Hepatocyte (in vitro differentiated cells): ENCODE measurements at regions not wholly inside any gene's neighbourhood (a gene's known extent, or its start where the extent isn't known, plus 50 kb on each side); places are given as distances from the start of the nearest gene placed in this dataset.

Source experiments
- DNase-seq: peaks from one replicate; pipeline ENCODE4 v3.0.0-alpha.2; 2016; ENCODE audit warnings: low spot score
- H2AFZ ChIP-seq: fragments of 200-600 bp; sonication (generic); 2 replicates; pipeline ENCODE4 v1.6.0; 2016; ENCODE audit warnings: antibody characterized with exemption, mild to moderate bottlenecking
- H3K27ac ChIP-seq: fragments of 200-600 bp; sonication (generic); 2 replicates; pipeline ENCODE4 v1.5.1; 2016; ENCODE audit warnings: mild to moderate bottlenecking
- H3K27me3 ChIP-seq: fragments of 200-600 bp; sonication (generic); 2 replicates; pipeline ENCODE4 v1.6.1; 2016
- H3K36me3 ChIP-seq: fragments of 200-600 bp; sonication (generic); replicated peaks from 2 replicates; pipeline ENCODE4 v1.5.1; 2016; ENCODE audit warnings: low read depth; ENCODE audit not compliant: insufficient read depth
- H3K4me1 ChIP-seq: fragments of 200-600 bp; sonication (generic); 2 replicates; pipeline ENCODE4 v1.5.1; 2016; ENCODE audit warnings: mild to moderate bottlenecking, moderate library complexity; ENCODE audit not compliant: insufficient read depth
- H3K4me2 ChIP-seq: fragments of 200-600 bp; sonication (generic); 2 replicates; pipeline ENCODE4 v1.6.0; 2016
- H3K4me3 ChIP-seq: fragments of 200-600 bp; sonication (generic); 2 replicates; pipeline ENCODE4 v1.5.1; 2016; ENCODE audit warnings: mild to moderate bottlenecking
- H3K79me2 ChIP-seq: fragments of 200-600 bp; sonication (generic); 2 replicates; pipeline ENCODE4 v1.6.0; 2017; ENCODE audit warnings: mild to moderate bottlenecking
- H3K9me2 ChIP-seq: fragments of 200-600 bp; sonication (generic); replicated peaks from 2 replicates; pipeline ENCODE4 v1.6.0; 2017; ENCODE audit warnings: mild to moderate bottlenecking; ENCODE audit not compliant: insufficient read depth
- H3K9me3 ChIP-seq: fragments of 200-600 bp; sonication (generic); 2 replicates; pipeline ENCODE4 v1.5.1; 2016; ENCODE audit warnings: low read depth, mild to moderate bottlenecking
- H4K20me1 ChIP-seq: fragments of 200-600 bp; sonication (generic); 2 replicates; pipeline ENCODE4 v1.6.0; 2016; ENCODE audit warnings: mild to moderate bottlenecking; ENCODE audit not compliant: insufficient read depth, poor library complexity, severe bottlenecking
- CTCF ChIP-seq: fragments of 200-600 bp; sonication (generic); IDR thresholded peaks from 2 replicates; pipeline ENCODE4 v1.5.1; 2016; ENCODE audit warnings: antibody characterized with exemption, mild to moderate bottlenecking; ENCODE audit not compliant: poor library complexity
- EZH2 ChIP-seq: fragments of 200-600 bp; sonication (generic); IDR thresholded peaks from 2 replicates; pipeline ENCODE4 v1.6.1; 2016; ENCODE audit warnings: antibody characterized with exemption, mild to moderate bottlenecking, borderline replicate concordance
- EZH2phosphoT487 ChIP-seq: fragments of 200-600 bp; sonication (generic); IDR thresholded peaks from one replicate; pipeline ENCODE4 v1.6.1; 2018; ENCODE audit warnings: antibody characterized with exemption, mild to moderate bottlenecking, low read depth, moderate library complexity; ENCODE audit not compliant: unreplicated experiment, severe bottlenecking
- WGBS: methylation state at CpG from one replicate; pipeline ENCODE4 v1.1.6; 2016; ENCODE audit warnings: low lambda C conversion rate; ENCODE audit errors: missing lambda C conversion rate; 5-methylcytosine and 5-hydroxymethylcytosine counted together

- H3K4me1 ChIP-seq = peaks cover 4% of the 10 kb centered on the region
- no peak overlapping the region for H3K4me3 ChIP-seq
- TF ChIP-seq EZH2phosphoT487 (no peak), EZH2 (no peak), CTCF (no peak)
- peak overlapping the region; percentile 43 for H3K27ac ChIP-seq
- H3K27me3 ChIP-seq = no peaks in the 10 kb centered on the region
- no peak overlapping the region for H2AFZ ChIP-seq
- no peaks in the 10 kb centered on the region for H3K79me2 ChIP-seq
- no peaks in the 10 kb centered on the region for H3K9me3 ChIP-seq
- H3K36me3 ChIP-seq = no peaks in the 10 kb centered on the region
- DNase-seq = peak; percentile 35
- no peak overlapping the region for H3K4me2 ChIP-seq
- no peaks in the 10 kb centered on the region for H3K9me2 ChIP-seq
- no peaks in the 10 kb centered on the region for H4K20me1 ChIP-seq
Measured at GRCh38 chr2:200042102-200042735, 86.8 kb downstream of the MAIP1 start.

- no peaks in the 10 kb centered on the region for H3K79me2 ChIP-seq
- peak overlapping the region; percentile 43 for H3K27ac ChIP-seq
- no peak for DNase-seq
- no peaks in the 10 kb centered on the region for H3K9me3 ChIP-seq
- H2AFZ ChIP-seq = no peak overlapping the region
- H3K4me2 ChIP-seq = no peak overlapping the region
- H3K4me1 ChIP-seq = peaks cover 4% of the 10 kb centered on the region
- TF ChIP-seq CTCF (no peak), EZH2phosphoT487 (no peak), EZH2 (no peak)
- no peaks in the 10 kb centered on the region for H3K27me3 ChIP-seq
- H3K9me2 ChIP-seq = no peaks in the 10 kb centered on the region
- H4K20me1 ChIP-seq = no peaks in the 10 kb centered on the region
- H3K36me3 ChIP-seq = no peaks in the 10 kb centered on the region
- no peak overlapping the region for H3K4me3 ChIP-seq
Measured at GRCh38 chr2:200042944-200043343, 87.6 kb downstream of the MAIP1 start.

- no peaks in the 10 kb centered on the region for H4K20me1 ChIP-seq
- H3K4me2 ChIP-seq = no peak overlapping the region
- no peaks in the 10 kb centered on the region for H3K79me2 ChIP-seq
- no peaks in the 10 kb centered on the region for H3K27me3 ChIP-seq
- H2AFZ ChIP-seq = no peak overlapping the region
- 97% methylated on average over 2 of the region's 2 CpGs for WGBS
- no peaks in the 10 kb centered on the region for H3K9me3 ChIP-seq
- TF ChIP-seq EZH2 = no peak
- TF ChIP-seq CTCF = no peak
- TF ChIP-seq EZH2phosphoT487 = no peak
- no peaks in the 10 kb centered on the region for H3K9me2 ChIP-seq
- H3K36me3 ChIP-seq = no peaks in the 10 kb centered on the region
- no peak overlapping the region for H3K27ac ChIP-seq
- no peak overlapping the region for H3K4me3 ChIP-seq
- DNase-seq = no peak
- peaks cover 4% of the 10 kb centered on the region for H3K4me1 ChIP-seq
Measured at GRCh38 chr2:200044453-200044852, 89.1 kb downstream of the MAIP1 start.

GRCh38 chr2:200048421-200048820 lies 93.0 kb downstream of the MAIP1 start:
- WGBS = 61% methylated on average over 5 of the region's 5 CpGs
- no peaks in the 10 kb centered on the region for H3K79me2 ChIP-seq
- no peaks in the 10 kb centered on the region for H3K9me3 ChIP-seq
- H3K9me2 ChIP-seq = no peaks in the 10 kb centered on the region
- TF ChIP-seq CTCF = no peak
- no peak for TF ChIP-seq EZH2phosphoT487
- TF ChIP-seq EZH2 = no peak
- H4K20me1 ChIP-seq = no peaks in the 10 kb centered on the region
- H3K4me2 ChIP-seq = no peak overlapping the region
- H3K4me1 ChIP-seq = peaks cover 10% of the 10 kb centered on the region
- no peak overlapping the region for H2AFZ ChIP-seq
- DNase-seq = no peak
- H3K27me3 ChIP-seq = no peaks in the 10 kb centered on the region
- no peak overlapping the region for H3K4me3 ChIP-seq
- no peak overlapping the region for H3K27ac ChIP-seq
- H3K36me3 ChIP-seq = no peaks in the 10 kb centered on the region
